HG03457 (cell line): ENCODE measurements at regions not wholly inside any gene's neighbourhood (a gene's known extent, or its start where the extent isn't known, plus 50 kb on each side); places are given as distances from the start of the nearest gene placed in this dataset.
A peak's percentile ranks its signal among the peaks of the same experiment; 100 is the strongest.
"Not testable (repeated sequence)": the region's sequence is repeated elsewhere in the genome, so short reads cannot be mapped to it uniquely, and the experiment has no call there.

ENCODE experiments used
- ATAC-seq: cut with Tn5 transposase; IDR thresholded peaks from one replicate; pipeline ENCODE4 v1.9.1; 2021; ENCODE audit warnings: moderate number of reproducible peaks; ENCODE audit not compliant: unreplicated experiment

DNA sequence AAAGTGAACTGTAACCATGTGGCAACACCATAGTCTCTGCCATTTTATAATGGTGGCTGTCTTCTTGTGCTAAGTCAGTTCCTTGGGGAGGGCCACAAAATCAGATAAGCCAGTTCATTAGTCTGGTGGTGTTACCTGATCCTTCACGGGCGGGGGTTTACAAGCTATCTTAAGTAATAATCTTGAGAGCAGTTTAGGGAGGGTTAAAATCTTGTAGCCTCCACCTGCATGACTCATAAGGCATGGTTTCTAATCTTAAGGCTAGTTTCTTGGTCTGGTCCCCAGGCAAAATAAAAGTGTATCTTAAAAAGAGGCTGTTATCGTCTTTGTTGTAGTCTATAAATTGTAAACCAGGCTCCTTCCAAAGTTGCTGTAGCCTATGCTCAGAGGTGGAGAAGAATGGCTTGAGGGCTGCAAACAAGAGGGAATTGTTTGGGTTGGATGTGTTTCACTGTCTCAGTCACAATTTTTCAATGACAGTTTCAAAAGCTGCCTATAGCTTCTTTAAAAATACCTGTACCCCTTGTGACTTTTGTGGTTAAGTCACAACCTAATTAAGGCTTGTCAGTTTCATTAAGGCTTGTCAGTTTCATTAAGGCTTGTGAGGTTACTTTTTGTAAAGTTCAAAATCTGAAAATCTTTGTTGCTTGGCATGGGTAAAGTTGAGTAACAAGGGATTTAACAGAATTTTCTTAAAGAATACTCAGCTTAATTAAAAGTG is 135.7 kb downstream of the RPS4Y2 start:
- ATAC-seq, result no peak

DNA sequence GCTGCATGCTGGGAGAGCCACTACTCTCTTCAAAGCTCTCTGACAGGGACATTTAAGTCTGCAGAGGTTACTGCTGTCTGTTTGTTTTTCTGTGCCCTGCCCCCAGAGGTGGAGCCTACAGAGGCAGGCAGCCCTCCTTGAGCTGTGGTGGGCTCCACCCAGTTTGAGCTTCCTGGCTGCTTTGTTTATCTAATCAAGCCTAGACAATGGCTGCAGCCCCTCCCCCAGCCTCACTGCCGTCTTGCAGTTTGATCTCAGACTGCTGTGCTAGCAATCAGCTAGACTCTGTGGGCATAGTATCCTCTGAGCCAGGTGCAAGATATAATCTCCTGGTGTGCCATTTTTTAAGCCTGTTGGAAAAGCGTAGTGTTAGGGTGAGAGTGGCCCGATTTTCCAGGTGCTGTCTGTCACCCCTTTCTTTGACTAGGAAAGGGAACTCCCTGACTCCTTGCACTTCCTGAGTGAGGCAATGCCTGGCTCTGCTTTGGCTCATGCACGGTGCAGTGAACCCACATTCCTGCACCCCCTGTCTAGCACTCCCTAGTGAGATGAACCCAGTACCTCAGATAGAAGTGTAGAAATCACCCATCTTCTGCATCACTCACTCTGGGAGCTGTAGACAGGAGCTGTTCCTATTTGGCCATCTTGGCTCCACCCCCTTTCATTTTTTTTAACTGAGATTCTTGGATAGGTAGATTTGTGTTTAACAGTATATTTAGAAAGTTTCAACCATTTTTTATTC is 169.6 kb downstream of the RPS4Y2 start:
- not testable (repeated sequence) for ATAC-seq

GRCh38 chrY:20929691-20930342 is 173.9 kb downstream of the RPS4Y2 start:
- no peak for ATAC-seq

- not testable (repeated sequence) for ATAC-seq
These were observed 180.9 kb downstream of the RPS4Y2 start for GRCh38 chrY:20936709-20937251.

DNA sequence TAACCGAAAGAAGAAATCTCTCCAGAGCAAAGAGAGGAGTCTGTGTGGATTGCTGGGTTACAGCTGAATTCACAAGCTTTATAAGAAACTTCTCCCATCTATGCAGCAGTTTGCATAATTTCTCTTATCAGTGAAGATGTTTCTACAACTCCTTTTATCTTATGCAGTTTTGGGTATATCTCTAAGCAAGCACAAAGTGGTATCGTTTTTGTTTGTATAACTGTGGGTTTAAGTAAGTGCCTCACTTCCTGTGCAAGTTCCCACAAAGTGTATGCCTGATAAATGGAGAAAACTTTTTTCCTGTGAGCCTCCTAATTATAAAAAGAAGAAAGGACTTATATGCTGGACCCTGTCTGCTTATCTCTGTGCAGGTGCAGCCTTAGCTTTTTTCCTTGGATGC is 205.6 kb downstream of the RPS4Y2 start:
- ATAC-seq, result no peak

GRCh38 chrY:20967828-20968227 is 211.9 kb downstream of the RPS4Y2 start:
- ATAC-seq, result no peak

GRCh38 chrY:20968237-20968636 is 212.3 kb downstream of the RPS4Y2 start:
- no peak for ATAC-seq

DNA sequence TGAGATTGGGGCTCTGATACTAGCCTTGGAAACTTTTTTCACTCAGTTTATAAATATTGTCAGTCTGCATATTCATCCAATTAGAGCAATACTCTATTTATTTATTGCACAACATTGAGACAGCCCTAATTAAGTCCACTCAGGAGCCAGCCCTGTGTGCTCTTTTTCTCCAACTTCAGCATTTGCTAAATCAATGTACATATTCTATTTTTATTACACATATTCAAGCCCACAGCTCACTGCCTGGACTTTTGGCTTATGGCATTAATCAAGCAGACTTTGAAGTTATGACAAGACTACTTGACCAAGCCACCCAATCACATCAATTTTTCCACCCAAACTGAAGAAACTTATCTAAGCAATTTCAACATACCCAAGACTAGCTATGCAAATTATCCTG is 215.5 kb downstream of the RPS4Y2 start:
- ATAC-seq, result no peak

GRCh38 chrY:20986037-20986436 is 230.1 kb downstream of the RPS4Y2 start:
- ATAC-seq, result no peak

GRCh38 chrY:20990123-20990522 is 234.2 kb downstream of the RPS4Y2 start:
- no peak for ATAC-seq

GRCh38 chrY:20990869-20991548 is 235.1 kb downstream of the RPS4Y2 start:
- ATAC-seq, result peak; percentile 92

GRCh38 chrY:20997355-20997754 is 241.4 kb downstream of the RPS4Y2 start:
- no peak for ATAC-seq

DNA sequence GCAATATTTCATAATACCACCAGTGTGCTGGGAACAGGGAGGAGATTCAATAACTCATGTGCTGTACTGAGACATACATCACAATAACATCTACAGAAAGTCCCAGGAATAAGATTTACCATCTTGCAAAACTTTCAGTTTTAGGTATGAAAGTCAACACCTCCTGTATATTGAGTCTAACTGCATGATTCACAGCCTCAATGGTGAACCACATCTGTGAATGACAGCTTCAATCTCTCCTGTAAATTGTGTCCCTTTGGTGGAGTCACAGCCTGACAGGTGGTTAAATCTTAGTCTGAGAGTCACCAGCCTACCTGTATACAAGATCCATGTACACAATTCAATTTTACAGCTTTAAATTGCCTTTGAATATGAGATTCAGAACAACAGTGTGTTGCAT is 242.1 kb downstream of the RPS4Y2 start:
- no peak for ATAC-seq

- no peak for ATAC-seq
These were observed 242.6 kb downstream of the RPS4Y2 start for GRCh38 chrY:20998483-20998882.

- ATAC-seq, result no peak
These were observed 245.2 kb downstream of the RPS4Y2 start for GRCh38 chrY:21001102-21001501.

- no peak for ATAC-seq
These were observed 247.2 kb downstream of the RPS4Y2 start for GRCh38 chrY:21003059-21003458.

DNA sequence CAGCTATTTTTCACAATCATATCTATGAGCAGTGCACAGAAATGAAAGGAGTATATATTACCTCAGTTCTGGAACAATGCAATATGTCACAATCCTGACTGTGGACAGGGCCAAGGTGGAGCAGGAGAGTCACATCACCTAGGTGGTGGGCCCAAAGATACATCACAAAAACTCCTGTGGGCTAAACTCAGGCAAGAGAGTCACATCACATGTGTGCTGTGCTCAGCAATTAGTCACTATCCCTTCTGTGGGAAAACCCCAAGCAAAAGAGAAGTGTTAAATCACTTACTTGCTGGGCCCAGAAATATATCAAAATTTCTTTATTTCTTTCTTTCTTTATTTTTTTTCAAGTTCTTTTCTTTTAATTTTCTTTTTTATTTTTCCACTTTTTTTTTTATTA is 249.6 kb downstream of the RPS4Y2 start:
- no peak for ATAC-seq

- no peak for ATAC-seq
These were observed 265.9 kb downstream of the RPS4Y2 start for GRCh38 chrY:21021811-21022210.

DNA sequence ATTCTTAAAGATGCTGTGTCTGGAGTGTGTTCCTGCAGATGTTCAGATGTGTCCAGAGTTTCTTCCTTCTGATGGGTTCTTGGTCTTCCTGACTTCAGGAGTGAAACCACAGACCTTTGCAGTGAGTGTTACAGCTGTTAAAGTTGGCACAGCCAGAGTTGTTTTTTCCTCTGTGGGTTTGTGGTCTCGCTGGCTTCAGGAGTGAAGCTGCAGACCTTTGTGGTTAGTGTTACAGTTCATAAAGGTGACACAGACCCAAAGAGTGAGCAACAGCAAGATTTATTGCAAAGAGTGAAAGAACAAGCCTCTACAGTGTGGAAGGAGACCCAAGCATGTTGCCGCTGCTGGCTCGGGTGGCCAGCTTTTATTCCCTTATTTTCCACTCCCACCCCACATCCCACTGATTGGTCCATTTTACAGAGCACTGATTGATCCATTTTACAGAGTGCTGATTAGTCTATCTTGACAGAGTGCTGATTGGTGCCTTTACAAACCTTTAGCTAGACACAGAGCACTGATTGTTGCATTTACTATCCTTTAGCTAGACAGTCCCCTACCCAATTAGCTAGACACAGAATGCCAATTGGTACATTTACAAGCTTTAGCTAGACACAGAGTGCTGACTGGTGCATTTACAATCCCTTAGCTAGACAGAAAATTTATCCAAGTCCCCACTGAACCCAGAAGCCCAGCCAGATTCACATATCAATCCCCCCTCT is 266.6 kb downstream of the RPS4Y2 start:
- ATAC-seq, result no peak

DNA sequence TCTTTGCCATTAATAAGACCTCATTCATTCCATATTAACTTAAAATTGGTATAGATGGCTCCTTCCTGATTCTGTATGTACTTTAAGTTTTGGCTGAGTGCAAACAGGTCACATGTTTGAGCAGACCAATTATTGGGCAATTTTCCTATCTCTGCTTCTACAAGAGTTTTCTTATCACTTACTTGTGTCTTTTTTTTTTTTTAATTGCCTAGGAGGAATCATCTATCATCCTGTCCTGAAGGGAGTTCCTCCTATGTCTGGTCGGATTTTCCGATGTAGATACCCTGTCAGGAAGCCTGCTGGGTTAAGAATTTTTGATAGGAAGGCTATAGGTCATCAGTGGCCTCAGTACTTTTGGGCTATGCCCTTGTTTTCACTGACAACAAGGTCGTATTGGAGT is 268.0 kb downstream of the RPS4Y2 start:
- ATAC-seq, result no peak
